ENCODE measurements at regions not wholly inside any gene's neighbourhood (a gene's known extent, or its start where the extent isn't known, plus 50 kb on each side); places are given as distances from the start of the nearest gene placed in this dataset.

- TF ChIP-seq SRSF1 (optimal IDR thresholded peaks at IDR 0.05; ENCODE audit: low read depth, low read length): no peak
- TF ChIP-seq ZBTB38 (CRISPR knock-in tag; IDR thresholded peaks at IDR 0.05): no peak
- no peak for TF ChIP-seq ZNF446 (CRISPR knock-in tag; IDR thresholded peaks at IDR 0.05)
- no peak for TF ChIP-seq BHLHE40 (IDR thresholded peaks at IDR 0.05; ENCODE audit: low read length)
- TF ChIP-seq CEBPG (CRISPR knock-in tag; IDR thresholded peaks at IDR 0.05): peak; percentile 32; the same call in 1 of the 2 replicates
- peak; percentile 98 for TF ChIP-seq TBX2 (CRISPR knock-in tag; IDR thresholded peaks at IDR 0.05; ENCODE audit: borderline replicate concordance)
- TF ChIP-seq ZNF589 (CRISPR knock-in tag; conservative IDR thresholded peaks at IDR 0.05): no peak
- TF ChIP-seq MED1 (CRISPR knock-in tag; IDR thresholded peaks at IDR 0.05): peak; percentile 82
- TF ChIP-seq IKZF4 (CRISPR knock-in tag; IDR thresholded peaks at IDR 0.05; ENCODE audit: borderline replicate concordance, low read depth, not compliant biosample characterization): no peak
- no peak for TF ChIP-seq RORA (CRISPR knock-in tag; IDR thresholded peaks at IDR 0.05)
- peak; percentile 81 for TF ChIP-seq ZNF564 (CRISPR knock-in tag; IDR thresholded peaks at IDR 0.05)
- TF ChIP-seq SIX4 (CRISPR knock-in tag; IDR thresholded peaks at IDR 0.05): peak; percentile 23; the same call in 1 of the 2 replicates
- TF ChIP-seq CHD2 (IDR thresholded peaks at IDR 0.05; ENCODE audit: low read depth, low read length): peak; percentile 15; the same call in 1 of the 2 replicates
- TF ChIP-seq ZNF496 (CRISPR knock-in tag; IDR thresholded peaks at IDR 0.05; ENCODE audit: insufficient replicate concordance): no peak
- TF ChIP-seq KLF6 (CRISPR knock-in tag; IDR thresholded peaks at IDR 0.05): peak; percentile 68; the same call in 1 of the 2 replicates
- no peak for TF ChIP-seq U2AF2 (IDR thresholded peaks at IDR 0.05; ENCODE audit: low read depth, low read length)
- TF ChIP-seq TFDP1 (CRISPR knock-in tag; IDR thresholded peaks at IDR 0.05; ENCODE audit: borderline replicate concordance): no peak
- no peak for TF ChIP-seq ZNF850 (CRISPR knock-in tag; conservative IDR thresholded peaks at IDR 0.05)
- 0 out of 2 replicates have a peak, but pooled peaks have one; percentile 1 for TF ChIP-seq PBX2 (CRISPR knock-in tag; IDR thresholded peaks at IDR 0.05)
- TF ChIP-seq ZNF549 (CRISPR knock-in tag; IDR thresholded peaks at IDR 0.05): 0 out of 2 replicates have a peak, but pooled peaks have one; percentile 48
- no peak for TF ChIP-seq SYNCRIP (IDR thresholded peaks at IDR 0.05; ENCODE audit: insufficient read depth, low read depth, low read length)
- peak; percentile 87 for TF ChIP-seq ZMYM4 (CRISPR knock-in tag; IDR thresholded peaks at IDR 0.05)
- TF ChIP-seq ZFYVE20 (CRISPR knock-in tag; IDR thresholded peaks at IDR 0.05; ENCODE audit: borderline replicate concordance, low read depth): no peak
- no peak for TF ChIP-seq CREBL2 (CRISPR knock-in tag; IDR thresholded peaks at IDR 0.05; ENCODE audit: borderline replicate concordance)
- no peak for TF ChIP-seq MXD3 (CRISPR knock-in tag; IDR thresholded peaks at IDR 0.05)
- peak; percentile 96 for TF ChIP-seq HDAC2 (CRISPR knock-in tag; IDR thresholded peaks at IDR 0.05)
- no peak for TF ChIP-seq CERS6 (CRISPR knock-in tag; IDR thresholded peaks at IDR 0.05)
- peak; percentile 89 for TF ChIP-seq NR2F2 (IDR thresholded peaks at IDR 0.05; ENCODE audit: borderline replicate concordance, low read depth)
- TF ChIP-seq BRD4 (CRISPR knock-in tag; IDR thresholded peaks at IDR 0.05): peak; percentile 56; the same call in 1 of the 2 replicates
Measured at GRCh38 chr6:56399672-56400263, 152.4 kb upstream of the COL21A1 start (continued).

Measured in HepG2 (cell line).